ENCODE measurements at regions not wholly inside any gene's neighbourhood (a gene's known extent, or its start where the extent isn't known, plus 50 kb on each side); places are given as distances from the start of the nearest gene placed in this dataset.

DNA sequence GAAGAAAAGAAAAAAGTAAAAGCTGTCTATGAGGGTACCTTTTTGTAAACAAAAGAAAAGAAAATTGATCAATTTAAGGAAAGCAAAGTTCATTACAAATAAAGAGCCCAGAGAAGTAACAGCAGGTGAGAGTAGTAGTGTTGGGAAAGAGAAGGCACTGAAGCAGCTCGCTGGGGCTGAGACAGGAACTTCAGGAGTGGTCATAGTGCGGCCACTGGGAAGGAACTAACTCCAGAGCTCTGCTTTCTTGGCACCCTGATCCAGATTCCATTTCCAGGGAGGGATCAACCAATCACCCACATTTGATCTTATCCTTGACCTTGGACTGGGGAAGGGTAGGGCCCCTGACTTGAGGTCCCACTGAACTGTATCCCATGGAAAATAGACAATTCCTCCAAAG, 617.6 kb downstream of the CPS1 start:
- Histone ChIP-seq H3K27ac (ENCODE audit: low read depth, low read length) (no peak overlapping the region), H3K36me3 (ENCODE audit: control insufficient read depth in 1 of 2, insufficient read depth in 2 of 2, low read length in 2 of 2) (no peaks in the 10 kb centered on the region), H4K20me1 (ENCODE audit: insufficient read depth) (no peaks in the 10 kb centered on the region), H2AFZ (ENCODE audit: low read depth, low read length, poor library complexity, severe bottlenecking) (no peak overlapping the region), H3K4me2 (ENCODE audit: low read length) (no peak overlapping the region), H3K9ac (ENCODE audit: low read length) (no peak overlapping the region), H3K79me2 (ENCODE audit: insufficient read depth, low read length) (no peaks in the 10 kb centered on the region), H3K4me3 (replicated peaks in 1 of 2; ENCODE audit: low read depth in 1 of 2, low read length in 2 of 2) (no peak overlapping the region), H3K27me3 (ENCODE audit: insufficient read depth, low read length) (no peaks in the 10 kb centered on the region), H3K9me2 (ENCODE audit: insufficient read depth) (0 out of 2 replicates have a peak, but pooled peaks cover 4% of the 10 kb centered on the region), H3K9me3 (ENCODE audit: control insufficient read depth in 1 of 2, insufficient read depth in 1 of 2, low read depth in 1 of 2, low read length in 2 of 2) (no peaks in the 10 kb centered on the region), H3K4me1 (ENCODE audit: control insufficient read depth in 1 of 2, insufficient read depth in 2 of 2, low read length in 2 of 2) (no peaks in the 10 kb centered on the region)
- DNase-seq (ENCODE audit: low read depth, low spot score), result no peak
- intact Hi-C loops (cut with micrococcal nuclease), result no loop called here
- RAD21 ChIA-PET (ENCODE audit: low non-redundant PET in 1 of 2, low total read pairs in 2 of 2, uncharacterized antibody in 2 of 2, unreplicated experiment in 2 of 2), result no interaction called here
- CTCF ChIA-PET, result interaction anchor here (0.9 kb wide), 1 partner anchor 16 kb away, joined by 3 read pairs; no protein-coding TSS in a partner anchor
- ATAC-seq, result no peak
- BruUV-seq (replicated peaks), result no TSS peak
- POLR2A ChIA-PET, result no interaction called here
- TF ChIP-seq POLR2AphosphoS5 (IDR thresholded peaks at IDR 0.05; ENCODE audit: low read depth, low read length), result no peak
- no peak for TF ChIP-seq JUND (IDR thresholded peaks at IDR 0.05)
- TF ChIP-seq, protein P1, sequence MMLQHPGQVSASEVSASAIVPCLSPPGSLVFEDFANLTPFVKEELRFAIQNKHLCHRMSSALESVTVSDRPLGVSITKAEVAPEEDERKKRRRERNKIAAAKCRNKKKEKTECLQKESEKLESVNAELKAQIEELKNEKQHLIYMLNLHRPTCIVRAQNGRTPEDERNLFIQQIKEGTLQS (IDR thresholded peaks at IDR 0.05), result no peak
- TF ChIP-seq ZFX (IDR thresholded peaks at IDR 0.05), result no peak
- no peak for TF ChIP-seq EZH2phosphoT487 (IDR thresholded peaks at IDR 0.05; ENCODE audit: borderline replicate concordance)
- TF ChIP-seq ZNF274 (IDR thresholded peaks at IDR 0.05; ENCODE audit: low read depth, low read length), result no peak
- TF ChIP-seq CBX3 (IDR thresholded peaks at IDR 0.05; ENCODE audit: low read depth), result no peak
- TF ChIP-seq, protein P2, sequence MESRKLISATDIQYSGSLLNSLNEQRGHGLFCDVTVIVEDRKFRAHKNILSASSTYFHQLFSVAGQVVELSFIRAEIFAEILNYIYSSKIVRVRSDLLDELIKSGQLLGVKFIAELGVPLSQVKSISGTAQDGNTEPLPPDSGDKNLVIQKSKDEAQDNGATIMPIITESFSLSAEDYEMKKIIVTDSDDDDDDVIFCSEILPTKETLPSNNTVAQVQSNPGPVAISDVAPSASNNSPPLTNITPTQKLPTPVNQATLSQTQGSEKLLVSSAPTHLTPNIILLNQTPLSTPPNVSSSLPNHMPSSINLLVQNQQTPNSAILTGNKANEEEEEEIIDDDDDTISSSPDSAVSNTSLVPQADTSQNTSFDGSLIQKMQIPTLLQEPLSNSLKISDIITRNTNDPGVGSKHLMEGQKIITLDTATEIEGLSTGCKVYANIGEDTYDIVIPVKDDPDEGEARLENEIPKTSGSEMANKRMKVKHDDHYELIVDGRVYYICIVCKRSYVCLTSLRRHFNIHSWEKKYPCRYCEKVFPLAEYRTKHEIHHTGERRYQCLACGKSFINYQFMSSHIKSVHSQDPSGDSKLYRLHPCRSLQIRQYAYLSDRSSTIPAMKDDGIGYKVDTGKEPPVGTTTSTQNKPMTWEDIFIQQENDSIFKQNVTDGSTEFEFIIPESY (IDR thresholded peaks at IDR 0.05; ENCODE audit: extremely low read depth, insufficient replicate concordance, low read length), result no peak
- no peak for TF ChIP-seq SIN3A (IDR thresholded peaks at IDR 0.05; ENCODE audit: low read depth)
- no peak for TF ChIP-seq RAD21 (IDR thresholded peaks at IDR 0.05; ENCODE audit: low read depth)
- no peak for TF ChIP-seq EGR1 (IDR thresholded peaks at IDR 0.05; ENCODE audit: low read depth)
- no peak for TF ChIP-seq EZH2 (IDR thresholded peaks at IDR 0.05)

Measured in HCT116 (cell line).